ENCODE measurements at regions not wholly inside any gene's neighbourhood (a gene's known extent, or its start where the extent isn't known, plus 50 kb on each side); places are given as distances from the start of the nearest gene placed in this dataset.

GRCh38 chr12:92268946-92269345 is 123.3 kb upstream of the BTG1 start:
- TF ChIP-seq CTCF (conservative IDR thresholded peaks at IDR 0.05; ENCODE audit: low read depth, low read length): no peak
- TF ChIP-seq EZH2phosphoT487 (IDR thresholded peaks at IDR 0.05; ENCODE audit: borderline replicate concordance, low read length): no peak
- TF ChIP-seq EZH2 (IDR thresholded peaks at IDR 0.05; ENCODE audit: low read length, unreplicated experiment): no peak
